ENCODE measurements at regions not wholly inside any gene's neighbourhood (a gene's known extent, or its start where the extent isn't known, plus 50 kb on each side); places are given as distances from the start of the nearest gene placed in this dataset.
"Not testable (repeated sequence)": the region's sequence is repeated elsewhere in the genome, so short reads cannot be mapped to it uniquely, and the experiment has no call there.

DNA sequence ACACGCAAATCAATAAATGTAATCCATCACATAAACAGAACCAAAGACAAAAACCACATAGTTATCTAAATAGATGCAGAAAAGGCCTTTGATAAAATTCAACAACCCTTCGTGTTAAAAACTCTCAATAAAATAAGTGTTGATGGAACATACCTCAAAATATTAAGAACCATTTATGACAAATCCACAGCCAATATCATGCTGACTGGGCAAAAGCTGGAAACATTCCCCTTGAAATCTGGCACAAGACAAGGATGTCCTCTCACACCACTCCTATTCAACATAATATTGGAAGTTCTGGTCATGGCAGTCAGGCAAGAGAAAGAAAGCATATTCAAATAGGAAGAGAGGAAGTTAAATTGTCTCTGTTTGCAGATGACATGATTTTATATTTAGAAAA is 1946.3 kb upstream of the CDH9 start:
- DNase-seq = no peak

DNA sequence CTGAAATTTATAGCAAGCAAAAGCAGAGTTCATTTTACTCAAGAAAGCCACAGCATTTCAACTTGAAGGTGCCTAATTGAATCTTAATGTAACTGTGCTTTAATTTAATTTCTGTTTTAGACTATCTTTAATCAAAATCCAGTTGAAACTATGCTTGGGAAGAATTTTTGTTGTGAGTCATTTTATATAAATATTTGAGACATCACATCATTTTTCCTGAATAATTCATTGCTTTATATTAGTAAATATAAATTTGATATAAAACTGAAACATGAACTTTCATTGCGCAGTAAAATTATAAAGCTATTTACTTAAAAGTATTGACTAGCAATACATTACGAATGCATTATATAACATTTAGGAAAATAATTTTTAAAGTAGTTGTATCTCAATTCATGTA is 1937.1 kb upstream of the CDH9 start:
- DNase-seq = no peak

DNA sequence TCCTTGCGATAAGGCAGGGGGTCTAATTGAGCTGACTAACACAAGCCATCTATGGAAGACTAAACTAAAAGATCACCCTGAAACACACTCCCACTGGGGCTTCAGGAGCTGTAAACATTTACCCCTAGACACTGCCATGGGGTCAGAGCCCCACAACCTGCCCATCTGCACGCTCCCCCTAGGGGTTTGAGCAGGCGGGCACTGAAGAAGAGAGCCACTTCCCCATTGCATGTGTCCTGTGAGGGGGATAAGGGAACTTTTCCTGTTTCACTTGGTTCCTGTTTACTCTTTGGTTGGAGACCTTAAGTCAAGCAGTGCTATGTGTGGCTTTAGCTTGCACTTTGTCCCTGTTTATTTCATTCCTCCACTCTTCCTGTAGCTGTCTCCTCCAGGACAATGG is 1929.5 kb upstream of the CDH9 start:
- DNase-seq = no peak

DNA sequence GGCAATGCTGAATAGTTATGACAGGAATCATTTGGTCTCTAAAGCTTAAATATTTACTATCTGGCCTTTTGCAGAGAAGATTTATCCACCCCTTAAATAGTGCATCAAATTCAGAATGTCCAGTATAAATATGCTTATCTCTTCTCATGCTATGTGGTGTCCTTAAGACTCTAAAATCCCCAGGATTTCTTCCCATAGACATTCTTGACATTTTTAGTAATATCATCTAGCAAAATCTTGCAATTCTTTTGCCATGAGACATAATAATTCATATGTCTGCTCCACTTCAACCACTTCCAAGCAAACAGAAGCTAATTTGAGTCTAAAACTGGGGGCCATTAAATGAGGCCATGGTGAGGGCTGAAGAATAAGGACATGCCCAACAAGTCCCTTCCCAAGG is 1923.4 kb upstream of the CDH9 start:
- no peak for DNase-seq

DNA sequence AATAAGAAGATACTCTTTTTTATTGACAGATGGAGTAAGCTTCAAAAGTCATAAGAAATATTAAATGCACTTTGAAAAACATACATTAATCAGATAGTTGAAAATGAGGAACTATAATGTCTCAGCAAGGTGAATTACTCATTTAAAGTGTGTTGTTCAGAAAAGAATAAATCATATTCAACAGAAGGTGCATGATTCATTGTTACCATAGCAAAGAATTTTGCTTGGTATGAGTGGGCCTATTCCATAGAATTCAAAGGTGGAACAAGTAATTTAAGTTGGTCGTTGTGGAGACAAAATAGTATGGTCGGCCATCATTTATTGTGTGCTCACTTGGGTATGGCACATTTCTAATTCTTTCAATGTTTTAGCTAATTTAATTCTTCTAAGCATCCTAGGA is 1920.2 kb upstream of the CDH9 start:
- DNase-seq = no peak

DNA sequence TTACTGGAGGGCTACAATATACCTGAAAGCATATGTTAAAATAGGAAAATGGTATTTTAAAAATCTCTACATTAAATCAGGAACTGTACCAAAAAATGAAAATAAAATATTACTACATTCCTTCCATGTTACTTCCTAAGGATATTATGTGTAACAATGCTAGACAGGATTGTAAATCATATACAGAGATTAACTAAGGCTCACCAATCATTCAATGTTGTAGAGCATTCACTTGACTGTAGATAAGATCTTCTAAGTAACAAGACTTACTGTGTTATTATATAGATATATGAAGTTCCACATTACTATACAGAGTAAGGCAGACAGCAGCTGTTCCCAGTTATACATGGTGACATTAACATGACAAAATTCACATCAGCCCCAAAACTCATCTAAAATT is 1919.1 kb upstream of the CDH9 start:
- DNase-seq = no peak

DNA sequence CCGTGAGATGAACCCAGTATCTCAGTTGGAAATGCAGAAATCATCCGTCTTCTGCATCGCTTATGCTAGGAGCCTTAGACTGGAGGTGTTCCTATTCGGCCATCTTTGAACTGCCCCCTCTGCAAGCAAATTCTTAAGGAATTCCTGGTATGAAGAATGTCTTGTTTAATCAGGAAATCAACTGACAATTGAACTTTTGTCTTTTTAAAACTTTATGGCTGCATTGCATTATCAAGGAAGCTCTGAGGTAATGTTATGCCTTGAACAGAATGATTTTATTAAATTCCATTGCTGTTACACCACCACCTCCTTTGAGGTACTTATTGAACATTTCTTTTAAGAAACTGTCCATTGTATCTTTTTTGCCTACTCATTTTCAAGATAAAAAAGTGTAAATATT is 1915.7 kb upstream of the CDH9 start:
- DNase-seq = no peak

DNA sequence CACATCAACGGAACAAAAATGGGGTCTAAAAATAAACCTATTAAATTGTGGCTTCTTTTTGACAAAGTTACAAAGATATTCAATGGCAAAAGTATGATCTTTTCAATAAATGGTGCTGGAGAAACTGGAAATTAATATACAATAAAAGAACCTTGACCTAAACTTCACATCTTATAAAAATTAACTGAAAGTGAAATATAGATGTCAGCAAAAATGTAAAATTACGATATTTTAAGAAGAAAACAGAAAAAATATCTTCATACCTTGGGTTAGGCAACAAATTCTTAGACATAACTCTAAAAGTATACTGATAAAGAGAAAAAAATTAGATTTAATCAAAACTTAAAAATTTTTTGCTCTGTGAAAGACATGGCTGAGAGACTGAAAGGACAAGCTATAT is 1909.5 kb upstream of the CDH9 start:
- DNase-seq = no peak

DNA sequence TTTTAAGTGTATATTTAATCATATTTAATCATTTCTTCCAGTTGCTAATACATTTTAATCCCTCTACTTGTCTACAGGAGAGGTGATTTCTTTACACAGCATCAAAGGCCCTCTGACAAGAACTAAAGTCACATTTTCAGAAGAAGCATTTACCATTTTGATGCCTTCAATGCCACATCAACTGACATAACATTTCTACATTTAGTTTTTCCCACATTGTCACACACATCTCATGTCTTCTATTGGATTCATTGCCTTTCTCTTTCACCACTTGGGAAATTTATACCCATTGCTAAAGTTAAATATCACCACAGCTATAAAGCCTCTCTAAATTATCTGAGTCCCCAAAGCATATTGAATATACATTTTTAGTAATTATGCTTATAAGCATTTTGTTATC is 1907.5 kb upstream of the CDH9 start:
- no peak for DNase-seq

DNA sequence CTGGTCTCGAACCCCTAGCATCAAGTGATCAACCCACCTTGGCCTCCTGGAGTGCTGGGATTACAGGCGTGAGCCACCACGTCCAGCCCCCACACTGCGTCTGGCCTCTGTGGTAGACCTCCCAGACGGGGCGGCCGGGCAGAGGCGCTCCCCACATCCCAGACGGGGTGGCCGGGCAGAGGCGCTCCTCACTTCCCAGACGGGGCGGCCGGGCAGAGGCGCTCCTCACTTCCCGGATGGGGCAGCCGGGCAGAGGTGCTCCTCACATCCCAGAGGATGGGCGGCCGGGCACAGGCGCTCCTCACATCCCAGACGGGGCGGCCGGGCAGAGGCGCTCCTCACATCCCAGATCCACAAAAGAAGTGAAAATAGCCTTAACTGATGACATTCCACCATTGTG is 1891.0 kb upstream of the CDH9 start:
- DNase-seq = not testable (repeated sequence)

DNA sequence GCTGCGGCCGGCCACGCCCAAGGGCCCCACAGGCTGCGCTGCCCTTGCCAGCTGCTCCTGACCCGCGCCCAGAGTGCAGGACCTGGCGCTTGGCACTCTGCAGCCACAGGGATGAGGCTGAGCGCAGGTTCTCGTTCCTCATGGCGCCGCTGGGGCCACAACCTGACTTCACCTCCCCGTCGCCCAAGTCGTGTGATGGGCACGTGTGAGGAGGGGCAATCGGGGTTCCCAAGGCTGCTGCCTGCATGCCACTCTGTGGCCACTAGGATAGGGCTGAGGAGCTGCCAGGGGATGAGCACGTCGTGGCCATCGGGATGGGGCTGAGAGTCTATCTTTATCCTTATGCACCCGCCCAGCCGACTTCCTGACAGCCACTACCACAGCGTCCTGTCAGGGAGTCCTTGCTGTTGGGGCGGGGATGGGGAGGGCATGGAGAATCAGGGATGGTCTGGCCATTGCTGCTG is 1890.0 kb upstream of the CDH9 start:
- DNase-seq = not testable (repeated sequence)

DNA sequence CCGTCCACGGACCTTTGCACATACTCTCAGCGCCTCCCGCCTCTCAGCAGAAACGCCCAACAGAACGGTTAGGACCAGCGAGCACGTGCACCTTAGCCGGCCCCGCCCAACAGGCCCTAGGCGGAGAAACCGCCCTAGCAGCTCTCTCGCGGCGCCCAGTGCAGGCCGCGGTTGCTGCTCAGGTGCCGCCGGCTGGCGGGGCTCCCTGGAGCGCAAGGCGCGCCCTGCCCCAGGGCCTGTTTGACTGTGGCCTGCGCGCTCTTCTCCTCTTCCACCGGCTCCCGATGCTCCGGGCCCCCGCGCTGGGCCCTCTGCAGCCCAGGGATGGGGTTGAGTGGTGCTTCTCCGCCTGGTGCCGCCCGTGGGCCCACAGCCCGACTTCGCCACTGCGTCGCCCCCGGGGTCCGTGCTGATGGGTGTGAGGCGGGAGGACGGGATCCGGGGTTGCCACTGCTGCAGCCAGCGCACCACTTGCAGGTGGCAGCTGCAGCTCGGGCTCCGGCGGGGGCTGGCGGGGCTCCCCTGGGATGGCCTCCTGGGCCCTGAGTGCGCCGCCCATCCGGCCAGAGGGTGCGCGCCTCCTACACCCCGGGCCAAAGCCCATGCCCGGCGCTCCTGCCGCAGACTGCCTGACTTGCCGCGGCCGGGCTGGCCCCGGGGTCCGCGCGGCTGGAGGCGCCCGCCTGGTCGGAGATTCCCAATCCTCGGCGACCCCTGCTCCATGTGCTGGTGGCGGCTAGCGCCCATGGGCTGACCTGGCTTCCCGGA is 1889.4 kb upstream of the CDH9 start:
- DNase-seq = no peak

DNA sequence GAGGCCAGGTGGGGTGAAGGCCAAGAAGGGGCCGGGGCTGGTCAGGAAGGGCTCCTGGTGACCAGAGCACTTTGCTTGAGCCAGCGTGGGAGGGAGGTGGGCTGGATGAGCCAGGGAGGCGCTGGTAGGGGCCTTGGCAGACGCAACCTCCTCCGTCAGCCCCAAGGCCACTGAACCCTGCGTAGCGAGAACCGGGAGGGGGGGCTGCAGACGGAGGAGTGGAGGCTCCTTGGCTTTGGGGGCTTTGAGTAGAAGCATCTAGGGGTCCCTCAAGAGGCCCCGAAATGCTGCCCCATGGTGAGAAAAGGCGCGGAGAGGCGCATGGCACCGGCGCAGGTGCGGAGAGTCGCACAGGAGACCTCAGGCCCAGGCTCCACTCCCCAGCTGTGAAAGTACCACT is 1888.0 kb upstream of the CDH9 start:
- DNase-seq = no peak

DNA sequence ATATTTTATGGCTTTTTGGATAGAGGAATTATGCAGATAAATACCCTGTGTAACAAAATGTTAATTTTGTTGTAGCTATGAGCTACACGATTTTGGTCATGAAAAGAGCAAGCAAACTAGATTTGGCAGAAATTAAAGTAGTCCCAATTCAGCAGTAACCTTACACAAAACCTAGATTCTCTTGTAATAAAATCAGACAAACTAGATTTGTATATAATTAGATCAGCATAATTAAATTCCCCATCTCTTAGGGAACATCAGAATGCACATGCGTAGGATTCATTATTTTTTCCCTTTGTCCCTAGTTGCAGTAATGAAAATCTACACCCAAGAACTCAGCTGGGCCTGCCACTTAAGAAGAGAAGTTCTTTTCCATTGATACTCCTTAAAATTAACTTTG is 1879.2 kb upstream of the CDH9 start:
- DNase-seq = no peak

DNA sequence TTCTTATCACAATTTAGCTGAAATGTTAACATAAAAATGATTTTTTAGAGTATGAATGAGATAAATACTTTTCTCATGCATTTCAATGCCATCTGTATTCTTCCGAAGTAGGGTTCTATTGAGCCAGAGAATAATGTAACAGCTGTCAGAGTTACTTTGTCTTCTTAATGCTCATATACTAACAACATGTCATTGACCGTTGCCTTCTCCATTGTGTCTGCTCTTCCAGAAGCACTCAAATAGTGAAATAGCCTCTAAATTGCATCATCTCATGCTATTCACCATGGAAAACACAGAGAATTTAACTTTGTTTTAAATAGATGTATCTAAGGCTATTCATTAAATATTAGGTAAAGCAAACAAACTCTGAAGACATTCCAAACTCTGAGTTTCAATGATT is 1875.9 kb upstream of the CDH9 start:
- no peak for DNase-seq

DNA sequence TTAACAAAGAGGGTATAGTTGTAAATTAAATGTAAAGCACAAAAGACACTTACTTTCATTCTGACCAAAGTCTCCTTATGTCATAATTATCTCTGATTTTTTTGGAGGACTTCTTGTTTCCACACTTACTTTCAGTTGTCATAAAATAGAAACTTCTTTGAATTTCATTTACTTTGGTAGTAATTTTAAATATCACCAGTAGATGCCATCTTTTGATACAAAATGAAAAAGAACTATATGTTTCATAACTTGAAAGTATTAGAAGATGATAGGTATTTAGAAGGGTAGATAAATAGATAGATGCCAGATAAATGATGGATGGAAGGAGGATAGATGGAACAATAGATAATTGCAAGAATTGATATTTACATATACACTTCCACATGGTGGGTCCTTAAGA is 1865.3 kb upstream of the CDH9 start:
- no peak for DNase-seq

DNA sequence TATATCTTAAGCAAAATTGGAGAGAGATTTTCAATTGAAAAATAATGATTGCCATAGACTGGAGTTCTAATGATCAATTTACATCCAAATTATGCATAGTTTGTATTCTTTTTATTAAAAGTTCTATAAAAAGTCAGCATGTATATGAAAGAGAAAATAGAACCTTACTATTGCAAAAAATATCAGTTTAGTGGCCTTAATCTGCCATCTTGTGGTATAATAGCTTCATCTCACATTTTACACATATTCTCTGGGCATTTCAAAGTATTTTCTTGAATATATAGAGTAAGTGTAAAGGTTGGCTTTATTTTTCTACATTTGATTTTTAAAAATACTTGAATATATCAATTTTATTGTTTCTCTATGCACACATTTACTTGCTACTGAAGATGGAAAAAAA is 1858.6 kb upstream of the CDH9 start:
- no peak for DNase-seq

DNA sequence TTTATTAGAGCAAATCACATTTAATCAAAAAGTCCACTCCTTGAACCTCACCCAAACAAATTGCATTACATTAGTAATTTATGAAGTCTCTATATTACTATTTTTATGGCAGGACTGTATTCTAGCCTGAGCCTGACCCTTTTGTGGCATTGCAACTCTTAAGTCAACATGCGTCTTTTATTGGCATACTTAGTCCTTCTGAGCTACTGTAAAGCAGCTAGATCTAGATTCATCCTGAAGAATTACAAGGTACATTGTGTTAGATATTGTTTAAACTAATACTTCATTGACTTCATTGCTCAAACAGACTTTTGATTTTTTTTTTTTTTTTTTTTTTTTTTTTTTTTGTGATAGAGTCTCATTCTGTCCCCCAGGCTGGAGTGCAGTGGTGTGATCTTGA is 1842.5 kb upstream of the CDH9 start:
- no peak for DNase-seq

DNA sequence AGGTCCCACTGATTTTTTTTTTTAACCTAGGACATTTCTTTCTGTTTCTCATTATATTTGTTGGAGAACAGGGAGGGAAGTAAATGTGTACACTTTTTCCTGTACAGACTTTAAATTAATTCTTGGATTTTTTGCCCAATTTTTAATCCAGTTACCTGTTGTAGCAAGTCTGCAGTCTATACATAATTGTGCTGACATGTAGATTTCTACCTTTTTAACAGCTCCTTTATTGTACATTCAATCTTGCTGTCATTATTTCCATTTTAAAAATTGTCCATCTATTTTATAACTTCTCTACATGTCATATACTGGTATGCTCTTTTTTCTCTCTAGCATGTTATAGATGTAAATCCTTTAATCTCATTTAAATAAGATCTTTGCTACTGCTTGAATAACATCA is 1838.7 kb upstream of the CDH9 start:
- no peak for DNase-seq

DNA sequence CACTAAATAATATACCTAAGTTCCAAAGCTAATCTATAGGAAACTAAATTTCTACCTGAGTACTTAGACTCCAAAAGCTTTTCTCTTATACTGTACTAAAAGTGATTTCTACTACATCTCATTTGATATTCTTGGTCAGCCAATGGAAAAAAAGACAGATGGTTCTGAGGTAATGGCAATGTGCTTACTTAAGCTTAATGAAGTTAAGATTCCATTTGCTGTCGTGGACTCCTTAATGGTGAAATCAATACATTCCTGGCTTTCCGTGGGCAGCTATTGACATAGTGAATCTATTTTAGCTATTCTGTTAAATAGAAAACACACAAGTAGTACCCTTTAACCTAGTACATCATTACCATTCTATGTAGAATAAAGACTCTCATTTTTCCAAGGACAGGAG is 1825.6 kb upstream of the CDH9 start:
- DNase-seq = no peak

DNA sequence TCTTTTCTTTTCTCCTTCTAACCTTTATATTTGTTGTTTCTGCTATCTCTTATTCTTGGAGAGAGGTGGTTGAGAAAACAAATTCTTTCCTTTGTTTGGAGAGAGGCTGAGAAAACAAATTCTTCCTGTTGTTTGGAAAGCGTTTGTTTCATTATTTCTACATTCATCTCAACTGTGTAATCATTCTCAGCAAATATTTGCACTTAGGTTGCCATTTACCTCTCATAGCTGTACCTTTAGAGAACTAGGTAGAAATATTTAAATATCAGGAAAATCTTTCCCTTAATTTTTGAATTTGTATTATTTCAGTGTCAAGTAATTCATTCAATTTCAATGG is 1824.4 kb upstream of the CDH9 start:
- DNase-seq = no peak

DNA sequence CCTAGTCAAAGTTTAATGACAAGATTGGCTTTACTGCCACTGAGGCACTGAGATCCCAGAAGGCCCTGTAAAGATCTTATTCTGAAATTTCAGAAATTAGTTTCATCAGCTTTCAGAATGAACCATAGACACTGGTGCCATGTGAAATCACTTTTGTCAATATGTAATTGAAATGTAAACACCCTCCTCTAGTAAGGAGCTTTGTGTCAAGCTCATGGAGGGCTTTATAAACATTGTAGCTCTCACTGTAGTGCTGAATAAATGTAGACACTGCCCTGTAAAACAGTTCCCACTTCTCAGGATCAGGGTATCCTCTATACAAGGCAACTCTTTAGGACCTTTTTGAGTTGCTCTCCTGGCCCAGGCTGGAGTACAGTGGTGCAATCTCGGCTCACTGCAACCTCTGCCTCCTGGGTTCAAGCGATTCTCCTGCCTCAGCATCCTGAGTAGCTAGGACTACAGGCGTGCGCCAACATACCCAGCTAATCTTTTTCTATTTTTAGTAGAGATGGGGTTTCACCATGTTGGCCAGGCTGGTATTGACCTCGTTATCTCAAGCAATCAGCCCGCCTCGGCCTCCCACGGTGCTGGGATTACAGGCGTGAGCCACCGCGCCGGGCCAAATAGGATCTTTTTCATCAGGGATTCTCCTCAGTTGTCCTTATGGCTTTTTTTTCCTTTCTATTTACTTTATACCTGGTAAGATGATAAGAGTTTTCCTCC is 1823.9 kb upstream of the CDH9 start:
- DNase-seq = no peak

DNA sequence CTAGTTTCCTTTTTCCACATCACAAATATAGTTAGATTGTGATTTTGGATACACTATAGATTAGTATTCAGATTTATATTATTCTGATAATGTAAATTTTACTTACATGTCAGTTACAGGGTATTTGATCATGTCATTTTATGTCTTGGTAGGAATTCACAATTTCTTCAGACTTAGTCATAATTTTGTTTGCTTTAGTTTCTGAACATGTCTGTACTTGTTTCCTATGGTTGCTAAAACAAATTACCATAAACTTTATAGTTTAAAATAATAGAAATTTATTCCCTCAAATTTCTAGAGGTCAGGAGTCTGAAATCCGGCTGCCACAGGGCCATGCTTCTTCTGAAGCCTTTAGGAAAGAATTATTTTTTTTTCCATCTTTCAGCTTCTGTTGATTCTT is 1817.2 kb upstream of the CDH9 start:
- DNase-seq = no peak

DNA sequence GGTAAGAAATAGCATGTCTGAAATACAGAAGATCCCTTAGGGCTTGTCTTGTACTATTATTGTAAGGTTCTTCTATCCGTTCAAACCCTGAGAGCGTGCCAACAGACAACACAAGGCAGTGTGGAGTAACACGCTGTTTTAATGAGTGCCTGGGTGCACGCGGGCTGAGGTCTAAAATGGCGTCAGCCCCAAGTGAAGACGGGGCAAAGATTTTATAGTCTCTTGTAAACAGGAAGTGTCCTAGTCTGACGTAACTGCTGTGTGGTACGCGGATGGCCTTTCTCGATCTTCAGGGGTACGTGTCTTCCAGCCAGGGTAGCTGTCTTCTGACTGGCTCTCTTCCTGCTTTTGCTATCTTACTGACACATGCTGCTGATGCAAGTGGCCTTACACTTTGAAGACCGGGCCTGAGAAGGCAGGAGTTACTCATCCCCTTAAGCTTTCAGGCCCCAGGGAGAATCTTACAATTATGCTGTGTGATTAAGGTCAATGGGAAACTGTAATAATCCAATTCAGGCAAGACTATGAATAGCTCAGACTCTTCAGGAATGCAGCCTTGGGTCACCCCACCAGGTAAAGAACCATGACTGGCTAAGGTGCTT is 1812.0 kb upstream of the CDH9 start:
- no peak for DNase-seq

DNA sequence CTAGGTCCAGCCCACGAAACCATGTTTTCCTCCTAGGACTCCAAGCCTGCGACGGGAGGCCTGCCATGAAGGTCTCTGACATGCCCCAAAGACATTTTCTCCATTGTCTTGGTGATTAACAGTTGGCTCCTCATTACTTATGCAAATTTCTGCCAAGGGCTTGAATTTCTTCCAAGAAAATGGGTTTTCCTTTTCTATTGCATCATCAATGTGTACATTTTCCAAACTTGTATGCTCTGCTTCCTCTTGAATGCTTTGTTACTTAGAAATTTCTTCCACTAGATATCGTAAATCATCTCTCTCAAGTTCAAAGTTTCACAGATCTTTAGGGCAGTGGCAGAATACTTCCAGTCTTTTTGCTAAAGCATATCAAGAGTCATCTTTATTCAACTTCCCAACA is 1792.7 kb upstream of the CDH9 start:
- no peak for DNase-seq
